Lung (tissue), 11 donors: ENCODE measurements at regions not wholly inside any gene's neighbourhood (a gene's known extent, or its start where the extent isn't known, plus 50 kb on each side); places are given as distances from the start of the nearest gene placed in this dataset.

ENCODE experiments used
- ATAC-seq: fragments of 200-7000 bp; cut with Tn5 transposase; one replicate; pipeline ENCODE4 v1.9.1; 2020; ENCODE audit warnings: moderate number of reproducible peaks; ENCODE audit not compliant: insufficient read depth, low FRiP score
- DNase-seq, 3 donors: peaks; one replicate each; pipeline ENCODE4 v3.0.0-alpha.2; 2013 to 2017
- H3K27ac ChIP-seq, 2 donors: one replicate each; pipeline ENCODE4 v1.5.1; 2013; ENCODE audit warnings: mild to moderate bottlenecking in 2 of 2, moderate library complexity in 2 of 2, control low read depth in 1 of 2, inconsistent platforms in 1 of 2, low read depth in 1 of 2, low read length in 1 of 2
- H3K27me3 ChIP-seq, 3 donors: one replicate each; pipeline ENCODE4 v1.5.1; 2013; ENCODE audit warnings: low read length in 2 of 3; ENCODE audit not compliant: control insufficient read depth in 3 of 3, insufficient read depth in 3 of 3
- H3K36me3 ChIP-seq, 4 donors: one replicate each; pipeline ENCODE4 v1.5.1; 2013; ENCODE audit warnings: low read length in 4 of 4, mild to moderate bottlenecking in 1 of 4, moderate library complexity in 1 of 4; ENCODE audit not compliant: control insufficient read depth in 4 of 4, insufficient read depth in 4 of 4
- H3K4me1 ChIP-seq, 5 donors: one replicate each; pipeline ENCODE4 v1.5.1; 2013; ENCODE audit warnings: low read length in 5 of 5, mild to moderate bottlenecking in 2 of 5, moderate library complexity in 1 of 5; ENCODE audit not compliant: control insufficient read depth in 5 of 5, insufficient read depth in 5 of 5
- H3K4me3 ChIP-seq: one replicate; pipeline ENCODE4 v1.5.1; 2013; ENCODE audit warnings: mild to moderate bottlenecking, control low read depth, moderate library complexity
- H3K9ac ChIP-seq, 2 donors: one replicate each; pipeline ENCODE4 v1.5.1; 2013; ENCODE audit warnings: low read length in 2 of 2, control low read depth in 1 of 2; ENCODE audit not compliant: insufficient read depth in 1 of 2
- H3K9me3 ChIP-seq, 4 donors: one replicate each; pipeline ENCODE4 v1.5.1; 2013; ENCODE audit warnings: low read length in 3 of 4, mild to moderate bottlenecking in 1 of 4, moderate library complexity in 1 of 4; ENCODE audit not compliant: control insufficient read depth in 4 of 4, insufficient read depth in 3 of 4
- WGBS, 2 donors: extraction: QIAGEN DNeasy Blood & Tissue Kit; methylation state at CpG; one replicate each; pipeline ENCODE4 v1.1.7; 2013; 5-methylcytosine and 5-hydroxymethylcytosine counted together
- TF ChIP-seq, protein P1 (sequence below): IDR thresholded peaks from 2 replicates; pipeline ENCODE4 v1.5.1; 2012; ENCODE audit warnings: mild to moderate bottlenecking; ENCODE audit errors: control extremely low read depth, extremely low read depth
- donor health status: control.
- donor health status: control.
- donor health status: Bipolar disorder and iron deficiency.
- donor health status: healthy.
- donor health status: DM: yes; HTN: yes; CAD: no.

DNA sequence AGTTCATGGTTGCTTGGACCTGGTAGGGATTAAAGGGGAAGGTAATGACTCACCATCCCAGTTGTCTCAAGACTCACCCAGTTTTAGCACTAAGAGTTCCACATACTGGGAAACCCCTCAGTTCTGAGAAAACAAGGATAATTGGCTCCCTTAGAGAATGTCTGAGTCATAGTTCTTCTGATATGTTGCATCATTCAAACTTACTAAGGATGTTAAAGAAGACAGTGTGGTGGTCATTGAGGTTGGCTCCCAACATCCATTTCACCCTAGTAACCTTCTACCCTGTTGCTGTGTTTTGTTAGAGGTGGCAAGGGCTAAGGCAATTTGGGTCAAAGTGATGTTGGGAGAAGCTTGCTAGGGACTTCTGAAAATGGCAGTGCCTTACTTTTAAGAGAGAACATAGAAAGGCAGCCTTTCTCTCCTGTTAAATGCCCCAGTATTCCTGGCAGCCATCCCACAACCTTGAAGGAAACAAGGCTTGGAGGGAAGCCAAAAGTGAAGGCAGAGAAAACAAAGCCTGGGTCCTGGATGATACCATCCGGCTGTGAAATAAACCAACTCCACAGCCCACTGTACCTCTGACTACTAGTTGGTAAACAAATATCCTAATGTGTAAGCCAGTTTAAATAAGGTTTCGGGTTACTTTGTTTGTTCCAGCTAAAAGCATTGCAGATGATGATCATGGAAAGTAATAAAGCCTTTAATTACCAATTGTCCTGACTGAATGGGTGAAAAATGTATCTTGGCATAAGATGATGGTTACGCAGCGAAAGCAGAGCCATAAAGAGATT is 80.4 kb upstream of the ADAMTSL1 start:
- TF ChIP-seq, protein P1, sequence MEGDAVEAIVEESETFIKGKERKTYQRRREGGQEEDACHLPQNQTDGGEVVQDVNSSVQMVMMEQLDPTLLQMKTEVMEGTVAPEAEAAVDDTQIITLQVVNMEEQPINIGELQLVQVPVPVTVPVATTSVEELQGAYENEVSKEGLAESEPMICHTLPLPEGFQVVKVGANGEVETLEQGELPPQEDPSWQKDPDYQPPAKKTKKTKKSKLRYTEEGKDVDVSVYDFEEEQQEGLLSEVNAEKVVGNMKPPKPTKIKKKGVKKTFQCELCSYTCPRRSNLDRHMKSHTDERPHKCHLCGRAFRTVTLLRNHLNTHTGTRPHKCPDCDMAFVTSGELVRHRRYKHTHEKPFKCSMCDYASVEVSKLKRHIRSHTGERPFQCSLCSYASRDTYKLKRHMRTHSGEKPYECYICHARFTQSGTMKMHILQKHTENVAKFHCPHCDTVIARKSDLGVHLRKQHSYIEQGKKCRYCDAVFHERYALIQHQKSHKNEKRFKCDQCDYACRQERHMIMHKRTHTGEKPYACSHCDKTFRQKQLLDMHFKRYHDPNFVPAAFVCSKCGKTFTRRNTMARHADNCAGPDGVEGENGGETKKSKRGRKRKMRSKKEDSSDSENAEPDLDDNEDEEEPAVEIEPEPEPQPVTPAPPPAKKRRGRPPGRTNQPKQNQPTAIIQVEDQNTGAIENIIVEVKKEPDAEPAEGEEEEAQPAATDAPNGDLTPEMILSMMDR = no peak
- peak; percentile 53 for ATAC-seq
- Histone ChIP-seq H3K9ac (peak overlapping the region in 1 of 2 donors; percentile 58), H3K36me3 (no peaks in the 10 kb centered on the region), H3K27ac (peak overlapping the region in 1 of 2 donors; percentile 41), H3K4me1 (peaks cover 0 to 18% (median 8%) of the 10 kb centered on the region in 5 donors), H3K27me3 (no peaks in the 10 kb centered on the region), H3K9me3 (no peaks in the 10 kb centered on the region), H3K4me3 (no peak overlapping the region)
- 38 to 72% methylated on average over 4 of the region's 4 CpGs for WGBS, 2 donors
- DNase-seq = peak; percentile 71 to 87 (median 83)

DNA sequence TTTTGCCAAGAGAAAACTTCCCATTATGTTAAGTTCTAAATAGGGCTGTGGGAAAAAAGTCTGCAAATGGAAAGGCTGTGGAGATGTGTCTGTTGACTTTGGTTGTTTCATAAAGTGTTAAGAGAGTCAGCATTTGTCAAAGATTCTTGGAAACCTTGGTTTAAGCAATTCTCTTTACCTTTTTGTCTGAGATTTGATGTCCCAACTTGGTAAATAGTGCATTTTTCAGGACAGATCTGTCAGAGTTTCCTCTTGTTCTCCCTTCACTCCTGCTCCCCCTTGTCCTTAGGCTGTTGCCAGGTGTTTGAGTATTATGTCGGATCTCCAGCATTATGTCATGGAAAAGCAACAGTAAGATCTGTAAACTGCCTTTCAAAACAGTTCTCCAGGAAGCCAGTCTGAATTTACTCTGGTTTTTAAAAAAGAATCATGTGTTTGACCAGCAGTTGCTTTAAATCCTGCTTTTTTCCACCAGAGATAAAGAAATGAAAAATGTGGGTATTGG is 79.1 kb upstream of the ADAMTSL1 start:
- no peaks in the 10 kb centered on the region for H3K27me3 ChIP-seq
- no peaks in the 10 kb centered on the region for H3K36me3 ChIP-seq
- H3K9ac ChIP-seq = no peak overlapping the region
- DNase-seq (no peak), ATAC-seq (no peak)
- 64 to 77% methylated on average over 1 of the region's 1 CpG for WGBS, 2 donors
- H3K27ac ChIP-seq = no peak overlapping the region
- H3K4me3 ChIP-seq = no peak overlapping the region
- no peaks in the 10 kb centered on the region for H3K9me3 ChIP-seq
- TF ChIP-seq, protein P1 = no peak
- peaks cover 0 to 18% (median 8%) of the 10 kb centered on the region in 5 donors for H3K4me1 ChIP-seq

DNA sequence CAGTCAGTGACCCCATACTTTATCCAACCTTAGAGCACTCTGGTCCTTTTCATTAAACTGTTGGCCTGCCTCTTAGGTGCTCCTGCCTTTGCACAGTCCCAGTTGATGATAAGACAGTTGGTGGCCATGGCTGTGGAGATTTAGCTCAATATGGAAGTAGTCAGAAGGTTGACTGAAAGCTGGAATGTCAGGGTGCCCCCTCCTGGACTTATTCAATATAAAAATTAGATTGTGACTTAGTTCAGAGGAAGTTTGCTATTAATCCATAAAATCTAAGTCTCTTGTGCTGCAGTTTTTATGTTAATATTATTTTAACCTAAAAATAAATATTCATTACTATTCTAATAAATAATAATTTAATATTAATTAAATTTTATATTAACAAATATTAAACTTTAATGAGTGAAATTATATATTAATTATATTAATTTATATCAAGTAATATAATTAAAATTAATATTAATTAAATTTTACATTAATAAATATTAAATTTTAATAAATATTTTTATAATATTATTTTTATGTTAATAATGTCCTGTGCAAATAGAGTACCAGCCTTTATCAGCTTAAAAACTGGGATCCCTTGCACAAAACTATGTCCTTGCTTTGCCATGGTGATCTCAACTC is 77.7 kb upstream of the ADAMTSL1 start:
- ATAC-seq (no peak), DNase-seq (no peak)
- H3K27ac ChIP-seq = no peak overlapping the region
- peaks cover 0 to 14% (median 8%) of the 10 kb centered on the region in 5 donors for H3K4me1 ChIP-seq
- no peak overlapping the region for H3K9ac ChIP-seq
- H3K27me3 ChIP-seq = no peaks in the 10 kb centered on the region
- TF ChIP-seq, protein P1 = no peak
- no peaks in the 10 kb centered on the region for H3K9me3 ChIP-seq
- no peaks in the 10 kb centered on the region for H3K36me3 ChIP-seq
- no peak overlapping the region for H3K4me3 ChIP-seq
